ENCODE measurements at regions not wholly inside any gene's neighbourhood (a gene's known extent, or its start where the extent isn't known, plus 50 kb on each side); places are given as distances from the start of the nearest gene placed in this dataset.

- no peak for DNase-seq
These were observed 157.8 kb downstream of the AXIN2 start for GRCh38 chr17:65403626-65404025.

- no peak for DNase-seq
These were observed 158.6 kb downstream of the AXIN2 start for GRCh38 chr17:65402513-65403496.

GRCh38 chr17:65401561-65401960 is 159.9 kb downstream of the AXIN2 start:
- no peak for DNase-seq

- DNase-seq: no peak
These were observed 160.7 kb downstream of the AXIN2 start for GRCh38 chr17:65400701-65401100.

GRCh38 chr17:65398040-65398787 is 163.2 kb downstream of the AXIN2 start:
- no peak for DNase-seq

GRCh38 chr17:65395924-65396323 is 165.5 kb downstream of the AXIN2 start:
- no peak for DNase-seq

GRCh38 chr17:65394811-65395472 is 166.5 kb downstream of the AXIN2 start:
- no peak for DNase-seq

GRCh38 chr17:65393514-65393913 is 167.9 kb downstream of the AXIN2 start:
- DNase-seq: no peak

GRCh38 chr17:65389949-65390348 is 171.5 kb downstream of the AXIN2 start:
- no peak for DNase-seq

GRCh38 chr17:65389426-65389825 is 172.0 kb downstream of the AXIN2 start:
- DNase-seq: no peak

GRCh38 chr17:65388911-65389310 is 172.5 kb downstream of the AXIN2 start:
- DNase-seq: no peak

GRCh38 chr17:65387322-65387721 is 174.1 kb downstream of the AXIN2 start:
- no peak for DNase-seq

- DNase-seq: no peak
These were observed 175.7 kb downstream of the AXIN2 start for GRCh38 chr17:65385726-65386125.

- DNase-seq: no peak
These were observed 176.4 kb downstream of the AXIN2 start for GRCh38 chr17:65385071-65385470.

GRCh38 chr17:65381152-65381551 is 180.3 kb downstream of the AXIN2 start:
- no peak for DNase-seq

GRCh38 chr17:65374966-65375365 is 186.5 kb downstream of the AXIN2 start:
- DNase-seq: no peak

GRCh38 chr17:65371702-65372101 is 189.7 kb downstream of the AXIN2 start:
- no peak for DNase-seq

GRCh38 chr17:65370669-65371131 is 190.7 kb downstream of the AXIN2 start:
- no peak for DNase-seq

GRCh38 chr17:65368341-65368740 is 193.1 kb downstream of the AXIN2 start:
- DNase-seq: no peak

- DNase-seq: no peak
These were observed 195.2 kb downstream of the AXIN2 start for GRCh38 chr17:65366102-65366844.

- no peak for DNase-seq
These were observed 196.3 kb downstream of the AXIN2 start for GRCh38 chr17:65365169-65365568.

GRCh38 chr17:65364438-65364837 is 197.0 kb downstream of the AXIN2 start:
- no peak for DNase-seq

Measured in GOT3 (cell line).